Astrocyte (in vitro differentiated cells and primary cell): ENCODE measurements at regions not wholly inside any gene's neighbourhood (a gene's known extent, or its start where the extent isn't known, plus 50 kb on each side); places are given as distances from the start of the nearest gene placed in this dataset.

Experiments
- EZH2 ChIP-seq: IDR thresholded peaks from 2 replicates; pipeline ENCODE4 v1.6.1; 2012; ENCODE audit warnings: mild to moderate bottlenecking, low read length, inconsistent platforms; ENCODE audit not compliant: insufficient read depth
- TF ChIP-seq, protein P1 (sequence below): IDR thresholded peaks from 2 replicates; pipeline ENCODE4 v1.5.1; 2011; ENCODE audit warnings: low read depth, mild to moderate bottlenecking, inconsistent platforms, low read length, moderate library complexity; ENCODE audit not compliant: insufficient read depth

DNA sequence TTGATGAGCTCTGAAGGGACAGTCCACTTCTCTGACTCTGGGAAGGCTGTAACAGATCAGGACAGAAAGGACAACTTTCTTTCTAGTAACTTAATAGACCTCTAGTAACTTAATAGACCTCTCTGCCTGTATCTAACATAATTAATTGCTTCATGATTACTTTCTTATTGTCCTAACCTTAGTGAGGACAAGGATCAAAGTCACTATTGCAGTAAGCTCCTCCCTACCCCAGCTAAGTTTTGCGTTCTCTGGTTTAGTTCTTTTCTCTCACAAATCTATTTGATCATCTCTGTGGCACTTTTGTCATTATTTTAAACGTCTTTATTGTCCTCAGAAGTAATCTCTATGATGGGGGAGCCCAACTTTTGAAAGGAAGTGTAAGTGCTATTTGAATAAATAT lies 125.5 kb upstream of the UGP2 start:
- TF ChIP-seq, protein P1, sequence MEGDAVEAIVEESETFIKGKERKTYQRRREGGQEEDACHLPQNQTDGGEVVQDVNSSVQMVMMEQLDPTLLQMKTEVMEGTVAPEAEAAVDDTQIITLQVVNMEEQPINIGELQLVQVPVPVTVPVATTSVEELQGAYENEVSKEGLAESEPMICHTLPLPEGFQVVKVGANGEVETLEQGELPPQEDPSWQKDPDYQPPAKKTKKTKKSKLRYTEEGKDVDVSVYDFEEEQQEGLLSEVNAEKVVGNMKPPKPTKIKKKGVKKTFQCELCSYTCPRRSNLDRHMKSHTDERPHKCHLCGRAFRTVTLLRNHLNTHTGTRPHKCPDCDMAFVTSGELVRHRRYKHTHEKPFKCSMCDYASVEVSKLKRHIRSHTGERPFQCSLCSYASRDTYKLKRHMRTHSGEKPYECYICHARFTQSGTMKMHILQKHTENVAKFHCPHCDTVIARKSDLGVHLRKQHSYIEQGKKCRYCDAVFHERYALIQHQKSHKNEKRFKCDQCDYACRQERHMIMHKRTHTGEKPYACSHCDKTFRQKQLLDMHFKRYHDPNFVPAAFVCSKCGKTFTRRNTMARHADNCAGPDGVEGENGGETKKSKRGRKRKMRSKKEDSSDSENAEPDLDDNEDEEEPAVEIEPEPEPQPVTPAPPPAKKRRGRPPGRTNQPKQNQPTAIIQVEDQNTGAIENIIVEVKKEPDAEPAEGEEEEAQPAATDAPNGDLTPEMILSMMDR, result no peak
- TF ChIP-seq EZH2, result no peak
